ENCODE measurements at regions not wholly inside any gene's neighbourhood (a gene's known extent, or its start where the extent isn't known, plus 50 kb on each side); places are given as distances from the start of the nearest gene placed in this dataset.

DNA sequence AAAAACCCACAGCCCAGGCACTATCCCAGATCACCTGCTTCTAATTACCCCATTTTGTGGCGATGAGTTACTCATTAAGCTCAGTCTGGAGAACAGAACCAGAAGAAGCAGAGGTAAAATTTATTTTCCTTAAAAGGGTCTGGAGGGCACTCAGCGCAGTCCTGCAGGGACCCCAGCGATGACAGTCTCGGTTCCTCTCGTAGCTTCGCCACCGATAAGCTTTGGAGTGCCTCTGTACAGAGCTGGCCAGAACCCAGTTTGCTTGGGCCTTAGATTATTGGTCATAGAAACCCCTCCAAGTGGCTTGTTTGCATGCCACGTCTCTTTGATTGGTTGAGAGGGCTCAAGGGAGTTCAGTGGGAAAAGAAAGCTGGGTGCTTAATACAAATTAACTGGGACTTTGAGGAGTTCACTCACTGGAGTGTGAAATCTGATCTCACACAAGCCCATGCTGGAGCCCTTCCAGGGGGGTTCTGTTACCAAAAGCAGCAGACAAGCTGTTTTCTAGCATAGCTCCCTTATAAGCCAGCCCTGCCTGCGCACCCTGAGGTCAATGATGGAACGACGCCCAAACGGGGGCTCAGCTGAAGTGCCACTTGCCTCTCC lies 158.5 kb upstream of the ARID1B start:
- ChIA-PET POLR2A (no interaction called here), CTCF (no interaction called here)

DNA sequence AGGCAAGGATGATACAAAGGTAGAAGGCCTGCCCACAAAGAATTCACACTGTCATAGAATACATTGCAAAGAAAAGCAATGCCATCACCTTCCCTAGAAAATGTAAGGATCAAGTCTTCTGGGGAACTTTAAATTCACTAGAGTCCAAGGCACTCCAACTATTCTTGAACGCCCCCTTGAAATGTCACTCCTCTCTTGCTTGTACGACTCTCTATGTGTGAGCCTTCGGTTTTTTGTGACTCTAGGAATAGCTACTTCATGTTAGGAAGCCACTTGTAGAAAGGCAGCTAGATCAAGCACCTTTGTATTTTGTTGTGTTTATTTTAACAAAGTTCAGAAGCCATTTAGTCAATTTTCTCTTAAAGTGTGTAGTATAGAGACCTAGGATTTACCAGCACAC lies 159.2 kb upstream of the ARID1B start:
- Mint-ChIP-seq H3K36me3 (peaks cover 0 to 4% (median under 1%) of the 10 kb centered on the region in 5 donors), H3K4me3 (no peak overlapping the region), H3K4me1 (no peaks in the 10 kb centered on the region), H3K9me3 (peaks cover 0 to 21% (median 10%) of the 10 kb centered on the region in 11 donors), H3K27me3 (peaks cover 0 to 6% (median 3%) of the 10 kb centered on the region in 5 donors), H3K27ac (no peak overlapping the region)
- intact Hi-C loops (cut with micrococcal nuclease) = no loop called here
- H3K4me1 ChIP-seq (ENCODE audit: control insufficient read depth in 2 of 2, insufficient read depth in 2 of 2, low read length in 2 of 2) = no peaks in the 10 kb centered on the region
- CTCF ChIA-PET = no interaction called here
- ATAC-seq (no peak), DNase-seq (no peak)
- POLR2A ChIA-PET = no interaction called here
- H3K9me3 ChIP-seq (ENCODE audit: control insufficient read depth in 2 of 3, low read length in 3 of 3) = peaks cover 0 to 6% (median 0%) of the 10 kb centered on the region in 3 experiments
- H3K27me3 ChIP-seq (ENCODE audit: control insufficient read depth in 2 of 2, insufficient read depth in 2 of 2, low read length in 2 of 2) = no peaks in the 10 kb centered on the region
- H3K36me3 ChIP-seq (ENCODE audit: control insufficient read depth in 2 of 3, insufficient read depth in 3 of 3, low read length in 3 of 3) = no peaks in the 10 kb centered on the region
- no peak overlapping the region for H3K27ac ChIP-seq (ENCODE audit: low read depth, low read length)
- H3K4me3 ChIP-seq (ENCODE audit: low read length) = no peak overlapping the region

More for the DNA sequence above, 158.5 kb upstream of the ARID1B start:
- H3K9me3 ChIP-seq (ENCODE audit: control insufficient read depth in 2 of 3, low read length in 3 of 3) = peaks cover 0 to 3% (median 0%) of the 10 kb centered on the region in 3 experiments
- Mint-ChIP-seq H3K4me3 (no peak overlapping the region), H3K4me1 (no peaks in the 10 kb centered on the region), H3K27me3 (peaks cover 0 to 11% (median 3%) of the 10 kb centered on the region in 5 donors), H3K9me3 (peaks cover 0 to 13% (median 5%) of the 10 kb centered on the region in 11 donors), H3K27ac (no peak overlapping the region), H3K36me3 (peaks cover 0 to 3% (median 0%) of the 10 kb centered on the region in 5 donors)
- H3K27ac ChIP-seq (ENCODE audit: low read depth, low read length) = no peak overlapping the region
- H3K27me3 ChIP-seq (ENCODE audit: control insufficient read depth in 2 of 2, insufficient read depth in 2 of 2, low read length in 2 of 2) = no peaks in the 10 kb centered on the region
- H3K4me1 ChIP-seq (ENCODE audit: control insufficient read depth in 2 of 2, insufficient read depth in 2 of 2, low read length in 2 of 2) = no peaks in the 10 kb centered on the region
- intact Hi-C loops (cut with micrococcal nuclease) = no loop called here
- ATAC-seq (no peak), DNase-seq (no peak)
- H3K36me3 ChIP-seq (ENCODE audit: control insufficient read depth in 2 of 3, insufficient read depth in 3 of 3, low read length in 3 of 3) = no peaks in the 10 kb centered on the region
- H3K4me3 ChIP-seq (ENCODE audit: low read length) = no peak overlapping the region

DNA sequence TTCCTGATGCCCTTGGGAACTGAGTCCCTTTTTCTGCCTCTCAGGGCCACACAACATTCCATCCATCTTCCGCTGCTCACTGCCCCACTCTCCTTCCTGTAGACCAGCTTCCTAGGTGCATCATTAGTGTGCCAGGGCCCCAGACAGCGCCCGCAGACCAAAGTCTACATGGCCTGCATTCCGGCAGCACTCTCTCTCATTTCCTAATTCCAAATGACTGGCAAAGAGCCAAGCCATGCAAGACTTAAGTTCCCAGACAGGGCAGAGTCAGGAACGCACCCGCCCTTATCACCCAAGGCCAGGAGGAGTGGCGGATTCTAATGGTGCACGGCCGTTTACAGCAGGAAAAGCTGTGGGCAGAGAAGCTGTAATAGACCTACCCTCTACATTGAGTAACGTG lies 159.8 kb upstream of the ARID1B start:
- Histone ChIP-seq H3K27ac (ENCODE audit: low read depth, low read length) (no peak overlapping the region), H3K9me3 (ENCODE audit: control insufficient read depth in 2 of 3, low read length in 3 of 3) (peaks cover 0 to 6% (median 0%) of the 10 kb centered on the region in 3 experiments), H3K36me3 (ENCODE audit: control insufficient read depth in 2 of 3, insufficient read depth in 3 of 3, low read length in 3 of 3) (no peaks in the 10 kb centered on the region), H3K4me1 (ENCODE audit: control insufficient read depth in 2 of 2, insufficient read depth in 2 of 2, low read length in 2 of 2) (no peaks in the 10 kb centered on the region), H3K4me3 (ENCODE audit: low read length) (no peak overlapping the region), H3K27me3 (ENCODE audit: control insufficient read depth in 2 of 2, insufficient read depth in 2 of 2, low read length in 2 of 2) (no peaks in the 10 kb centered on the region)
- Mint-ChIP-seq H3K4me1 (no peaks in the 10 kb centered on the region), H3K27me3 (peaks cover 0 to 4% (median 3%) of the 10 kb centered on the region in 5 donors), H3K27ac (no peak overlapping the region), H3K9me3 (peaks cover 0 to 26% (median 12%) of the 10 kb centered on the region in 11 donors), H3K4me3 (no peak overlapping the region), H3K36me3 (peaks cover 0 to 7% (median 3%) of the 10 kb centered on the region in 5 donors)
- DNase-seq = no peak
- intact Hi-C loops (cut with micrococcal nuclease) = no loop called here
- POLR2A ChIA-PET = no interaction called here
- CTCF ChIA-PET = no interaction called here
- no peak for ATAC-seq

DNA sequence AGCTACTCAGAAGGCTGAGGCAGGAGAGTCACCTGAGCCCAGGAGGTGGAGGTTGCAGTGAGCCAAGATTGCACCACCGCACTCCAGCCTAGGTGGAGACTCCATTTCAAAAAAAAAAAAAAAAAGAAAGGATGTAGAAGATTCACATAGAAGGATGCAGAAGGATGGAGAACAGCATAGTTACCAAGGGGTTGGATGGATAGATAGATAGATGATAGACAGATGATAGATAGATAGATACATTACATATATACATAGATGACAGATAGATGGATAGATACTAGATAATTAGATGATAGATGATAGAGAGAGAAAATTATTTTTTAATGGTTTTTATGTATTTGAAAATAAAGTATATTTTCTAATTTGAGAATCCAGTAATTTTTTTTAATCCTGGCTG lies 160.7 kb upstream of the ARID1B start:
- no peak overlapping the region for H3K4me3 ChIP-seq (ENCODE audit: low read length)
- ChIA-PET POLR2A (no interaction called here), CTCF (no interaction called here)
- no peak overlapping the region for H3K27ac ChIP-seq (ENCODE audit: low read depth, low read length)
- DNase-seq (no peak), ATAC-seq (no peak)
- no peaks in the 10 kb centered on the region for H3K4me1 Mint-ChIP-seq
- H3K27me3 ChIP-seq (ENCODE audit: control insufficient read depth in 2 of 2, insufficient read depth in 2 of 2, low read length in 2 of 2) = no peaks in the 10 kb centered on the region
- H3K36me3 ChIP-seq (ENCODE audit: control insufficient read depth in 2 of 3, insufficient read depth in 3 of 3, low read length in 3 of 3) = no peaks in the 10 kb centered on the region
- no peak overlapping the region for H3K4me3 Mint-ChIP-seq
- H3K36me3 Mint-ChIP-seq = peaks cover 1 to 12% (median 4%) of the 10 kb centered on the region in 5 donors
- intact Hi-C loops (cut with micrococcal nuclease) = no loop called here
- H3K27me3 Mint-ChIP-seq = peaks cover 0 to 4% (median 0%) of the 10 kb centered on the region in 5 donors
- no peak overlapping the region for H3K27ac Mint-ChIP-seq
- no peaks in the 10 kb centered on the region for H3K4me1 ChIP-seq (ENCODE audit: control insufficient read depth in 2 of 2, insufficient read depth in 2 of 2, low read length in 2 of 2)
- peaks cover 0 to 35% (median 18%) of the 10 kb centered on the region in 11 donors for H3K9me3 Mint-ChIP-seq
- peaks cover 0 to 12% (median 0%) of the 10 kb centered on the region in 3 experiments for H3K9me3 ChIP-seq (ENCODE audit: control insufficient read depth in 2 of 3, low read length in 3 of 3)

DNA sequence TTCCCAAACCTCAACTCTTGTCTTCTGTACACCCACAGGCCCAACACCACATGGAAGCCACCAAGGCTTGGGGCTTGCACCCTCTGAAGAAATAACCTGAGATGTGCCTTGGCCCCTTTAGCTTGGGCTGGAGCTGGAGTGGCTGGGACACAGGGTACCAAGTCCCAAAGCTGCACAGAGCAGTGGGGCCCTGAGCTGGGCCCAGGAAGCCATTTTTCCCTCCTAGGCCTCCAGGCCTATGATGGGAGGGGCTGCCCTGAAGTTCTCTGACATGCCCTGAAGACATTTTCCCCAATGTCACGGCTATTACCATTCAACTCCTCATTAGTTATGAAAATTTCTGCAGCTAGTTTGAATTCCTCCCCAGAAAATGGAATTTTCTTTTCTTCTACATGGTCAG lies 163.2 kb upstream of the ARID1B start:
- Histone ChIP-seq H3K9me3 (ENCODE audit: control insufficient read depth in 2 of 3, low read length in 3 of 3) (peaks cover 0 to 14% (median 0%) of the 10 kb centered on the region in 3 experiments), H3K27me3 (ENCODE audit: control insufficient read depth in 2 of 2, insufficient read depth in 2 of 2, low read length in 2 of 2) (no peaks in the 10 kb centered on the region), H3K4me3 (ENCODE audit: low read length) (no peak overlapping the region), H3K27ac (ENCODE audit: low read depth, low read length) (no peak overlapping the region), H3K4me1 (ENCODE audit: control insufficient read depth in 2 of 2, insufficient read depth in 2 of 2, low read length in 2 of 2) (no peaks in the 10 kb centered on the region), H3K36me3 (ENCODE audit: control insufficient read depth in 2 of 3, insufficient read depth in 3 of 3, low read length in 3 of 3) (no peaks in the 10 kb centered on the region)
- Mint-ChIP-seq H3K27me3 (peaks cover 0 to 4% (median 0%) of the 10 kb centered on the region in 5 donors), H3K9me3 (peaks cover 0 to 41% (median 18%) of the 10 kb centered on the region in 11 donors), H3K4me3 (no peak overlapping the region), H3K4me1 (no peaks in the 10 kb centered on the region), H3K27ac (no peak overlapping the region), H3K36me3 (peaks cover 0 to 12% (median 4%) of the 10 kb centered on the region in 5 donors)
- ChIA-PET POLR2A (no interaction called here), CTCF (no interaction called here)
- intact Hi-C loops (cut with micrococcal nuclease) = no loop called here
- ATAC-seq = no peak
- DNase-seq = no peak

DNA sequence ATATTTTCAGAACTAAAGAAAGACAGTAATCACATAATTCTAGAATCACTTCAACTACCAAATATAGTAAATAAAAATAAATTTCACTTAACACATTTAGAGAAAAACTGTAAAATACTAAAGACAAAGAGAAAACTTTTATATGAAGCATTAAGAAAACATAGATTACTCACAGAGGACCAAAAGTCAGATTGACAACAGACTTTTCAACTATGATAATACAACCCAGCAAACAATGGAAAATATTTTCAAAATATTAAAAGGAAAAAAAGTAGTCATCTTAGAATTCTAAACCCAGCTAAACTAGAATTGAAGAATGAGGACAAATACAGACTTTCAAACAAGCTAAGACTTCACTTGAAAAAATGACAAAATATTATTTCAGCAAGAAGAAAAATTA lies 164.8 kb upstream of the ARID1B start:
- peaks cover 0 to 12% (median 4%) of the 10 kb centered on the region in 5 donors for H3K36me3 Mint-ChIP-seq
- Histone ChIP-seq H3K4me1 (ENCODE audit: control insufficient read depth in 2 of 2, insufficient read depth in 2 of 2, low read length in 2 of 2) (no peaks in the 10 kb centered on the region), H3K27me3 (ENCODE audit: control insufficient read depth in 2 of 2, insufficient read depth in 2 of 2, low read length in 2 of 2) (no peaks in the 10 kb centered on the region), H3K27ac (ENCODE audit: low read depth, low read length) (no peak overlapping the region), H3K36me3 (ENCODE audit: control insufficient read depth in 2 of 3, insufficient read depth in 3 of 3, low read length in 3 of 3) (no peaks in the 10 kb centered on the region), H3K4me3 (ENCODE audit: low read length) (no peak overlapping the region), H3K9me3 (ENCODE audit: control insufficient read depth in 2 of 3, low read length in 3 of 3) (peaks cover 0 to 14% (median 0%) of the 10 kb centered on the region in 3 experiments)
- peaks cover 0 to 41% (median 20%) of the 10 kb centered on the region in 11 donors for H3K9me3 Mint-ChIP-seq
- H3K4me3 Mint-ChIP-seq = no peak overlapping the region
- POLR2A ChIA-PET = no interaction called here
- H3K4me1 Mint-ChIP-seq = no peaks in the 10 kb centered on the region
- no peak overlapping the region for H3K27ac Mint-ChIP-seq
- DNase-seq (no peak), ATAC-seq (no peak)
- intact Hi-C loops (cut with micrococcal nuclease) = no loop called here
- CTCF ChIA-PET = no interaction called here
- H3K27me3 Mint-ChIP-seq = peaks cover 0 to 12% (median 4%) of the 10 kb centered on the region in 5 donors

DNA sequence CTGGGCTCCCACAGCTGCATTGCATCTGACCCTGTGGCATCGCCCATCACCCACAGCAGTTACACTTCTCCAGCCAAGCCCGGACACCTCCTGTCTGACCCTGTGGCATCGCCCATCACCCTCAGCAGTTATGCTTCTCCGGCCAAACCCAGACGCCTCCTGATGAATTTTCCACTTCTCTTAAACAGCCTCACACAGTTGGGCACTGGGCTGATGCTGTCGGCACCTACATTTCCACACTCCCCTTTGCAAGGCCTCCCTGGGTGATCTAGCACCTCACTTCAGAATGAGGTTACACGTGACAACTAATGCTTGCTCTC lies 175.2 kb upstream of the ARID1B start:
- DNase-seq (no peak), ATAC-seq (no peak)
- H3K36me3 ChIP-seq (ENCODE audit: control insufficient read depth in 2 of 3, insufficient read depth in 3 of 3, low read length in 3 of 3) = no peaks in the 10 kb centered on the region
- peaks cover 0 to 15% (median 2%) of the 10 kb centered on the region in 7 donors for H3K4me1 Mint-ChIP-seq
- no peak overlapping the region for H3K4me3 Mint-ChIP-seq
- H3K9me3 ChIP-seq (ENCODE audit: control insufficient read depth in 2 of 3, low read length in 3 of 3) = no peaks in the 10 kb centered on the region
- POLR2A ChIA-PET = no interaction called here
- CTCF ChIA-PET = no interaction called here
- intact Hi-C loops (cut with micrococcal nuclease) = no loop called here
- peaks cover 5 to 16% (median 14%) of the 10 kb centered on the region in 5 donors for H3K27me3 Mint-ChIP-seq
- peaks cover 0 to 4% (median 0%) of the 10 kb centered on the region in 5 donors for H3K36me3 Mint-ChIP-seq
- H3K27ac ChIP-seq (ENCODE audit: low read depth, low read length) = no peak overlapping the region
- H3K27ac Mint-ChIP-seq = no peak overlapping the region
- H3K4me3 ChIP-seq (ENCODE audit: low read length) = no peak overlapping the region
- no peaks in the 10 kb centered on the region for H3K4me1 ChIP-seq (ENCODE audit: control insufficient read depth in 2 of 2, insufficient read depth in 2 of 2, low read length in 2 of 2)
- peaks cover 0 to 15% (median 5%) of the 10 kb centered on the region in 11 donors for H3K9me3 Mint-ChIP-seq
- H3K27me3 ChIP-seq (ENCODE audit: control insufficient read depth in 2 of 2, insufficient read depth in 2 of 2, low read length in 2 of 2) = no peaks in the 10 kb centered on the region

Data from naive thymus-derived CD4-positive, alpha-beta T cell (primary cell).